DOHH2 (cell line): ENCODE measurements at regions not wholly inside any gene's neighbourhood (a gene's known extent, or its start where the extent isn't known, plus 50 kb on each side); places are given as distances from the start of the nearest gene placed in this dataset.

Experiments
- EZH2phosphoT487 ChIP-seq: fragments of 200-600 bp; sonication (generic); IDR thresholded peaks from 2 replicates; pipeline ENCODE4 v1.6.1; 2017; ENCODE audit warnings: borderline replicate concordance, mild to moderate bottlenecking, antibody characterized with exemption, low read length, moderate library complexity, mixed read lengths
- TF ChIP-seq, protein P1 (sequence below): fragments of 200-600 bp; sonication (generic); IDR thresholded peaks from one replicate; pipeline ENCODE4 v1.5.1; 2014; ENCODE audit warnings: antibody characterized with exemption, mild to moderate bottlenecking, low read depth, low read length; ENCODE audit not compliant: poor library complexity, severe bottlenecking

DNA sequence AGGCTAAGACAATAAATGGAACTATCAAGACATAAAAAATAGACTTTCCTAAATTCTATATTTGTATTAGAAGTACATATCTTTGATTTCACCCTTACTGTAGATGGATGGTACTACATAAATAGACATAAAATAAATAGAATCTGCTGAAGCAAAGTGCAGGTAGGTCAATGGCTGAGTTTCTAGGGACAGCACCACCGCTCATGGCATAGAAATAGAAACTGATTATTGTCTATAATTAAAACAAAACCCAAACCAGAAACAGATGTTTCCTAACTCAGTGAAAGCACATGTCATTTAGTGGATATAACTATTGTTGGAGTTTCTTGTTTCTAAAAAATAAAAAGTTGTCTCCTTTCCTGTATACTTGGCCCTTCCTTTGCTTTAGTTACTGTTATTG, 387.3 kb upstream of the ADGRL3 start:
- no peak for TF ChIP-seq EZH2phosphoT487
- TF ChIP-seq, protein P1, sequence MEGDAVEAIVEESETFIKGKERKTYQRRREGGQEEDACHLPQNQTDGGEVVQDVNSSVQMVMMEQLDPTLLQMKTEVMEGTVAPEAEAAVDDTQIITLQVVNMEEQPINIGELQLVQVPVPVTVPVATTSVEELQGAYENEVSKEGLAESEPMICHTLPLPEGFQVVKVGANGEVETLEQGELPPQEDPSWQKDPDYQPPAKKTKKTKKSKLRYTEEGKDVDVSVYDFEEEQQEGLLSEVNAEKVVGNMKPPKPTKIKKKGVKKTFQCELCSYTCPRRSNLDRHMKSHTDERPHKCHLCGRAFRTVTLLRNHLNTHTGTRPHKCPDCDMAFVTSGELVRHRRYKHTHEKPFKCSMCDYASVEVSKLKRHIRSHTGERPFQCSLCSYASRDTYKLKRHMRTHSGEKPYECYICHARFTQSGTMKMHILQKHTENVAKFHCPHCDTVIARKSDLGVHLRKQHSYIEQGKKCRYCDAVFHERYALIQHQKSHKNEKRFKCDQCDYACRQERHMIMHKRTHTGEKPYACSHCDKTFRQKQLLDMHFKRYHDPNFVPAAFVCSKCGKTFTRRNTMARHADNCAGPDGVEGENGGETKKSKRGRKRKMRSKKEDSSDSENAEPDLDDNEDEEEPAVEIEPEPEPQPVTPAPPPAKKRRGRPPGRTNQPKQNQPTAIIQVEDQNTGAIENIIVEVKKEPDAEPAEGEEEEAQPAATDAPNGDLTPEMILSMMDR, result no peak
